ENCODE measurements at regions not wholly inside any gene's neighbourhood (a gene's known extent, or its start where the extent isn't known, plus 50 kb on each side); places are given as distances from the start of the nearest gene placed in this dataset.

DNA sequence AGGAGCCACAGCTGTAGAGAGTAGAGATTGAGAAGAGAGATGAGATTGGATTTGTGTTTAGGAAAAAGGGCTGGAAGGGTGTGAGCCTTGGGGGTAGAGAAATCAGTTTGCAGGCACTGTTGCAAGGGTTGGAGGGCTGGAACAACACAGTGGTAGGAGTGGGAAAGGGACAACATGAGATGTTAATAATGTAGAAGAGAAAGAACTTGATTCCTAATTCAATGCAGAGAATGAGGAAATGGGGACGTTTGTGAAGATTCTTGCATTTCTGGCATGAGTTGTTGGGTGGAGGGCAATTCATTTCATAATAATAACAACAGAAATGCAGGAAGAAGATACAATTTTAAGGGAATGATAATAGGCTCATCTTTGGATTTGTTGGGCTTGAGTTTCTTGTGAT is 141.4 kb upstream of the TBX18 start:
- 0% methylated on average over 1 of the region's 1 CpG for WGBS (ENCODE audit: insufficient coverage, low coverage, missing lambda C conversion rate)
- H3K36me3 ChIP-seq (ENCODE audit: control insufficient read depth, insufficient read depth, low read length), result no peaks in the 10 kb centered on the region
- FAIRE-seq (no peak), DNase-seq (ENCODE audit: extremely low read depth in 1 of 4, low spot score in 3 of 4) (no peak), ATAC-seq (no peak)
- H3K4me1 ChIP-seq (replicated peaks in 1 of 2; ENCODE audit: control insufficient read depth in 2 of 2, insufficient read depth in 2 of 2, low read length in 2 of 2), result no peaks in the 10 kb centered on the region
- H4K20me1 ChIP-seq (replicated peaks; ENCODE audit: control insufficient read depth, insufficient read depth, low read length), result no peaks in the 10 kb centered on the region
- H3K27me3 ChIP-seq (ENCODE audit: control insufficient read depth in 2 of 2, insufficient read depth in 2 of 2, low read length in 2 of 2), result no peaks in the 10 kb centered on the region
- no peaks in the 10 kb centered on the region for H3K9me1 ChIP-seq (ENCODE audit: control insufficient read depth, insufficient read depth, low read length)
- TF ChIP-seq HMG20A (CRISPR knock-in tag; conservative IDR thresholded peaks at IDR 0.05) (no peak), TCF7L2 (IDR thresholded peaks at IDR 0.05; ENCODE audit: low read depth, low read length) (no peak), DACH1 (IDR thresholded peaks at IDR 0.05; ENCODE audit: partially characterized antibody) (no peak), COPS2 (conservative IDR thresholded peaks at IDR 0.05) (no peak), BRD4 (IDR thresholded peaks at IDR 0.05) (no peak), FOXP1 (CRISPR knock-in tag; IDR thresholded peaks at IDR 0.05) (no peak), ZNF23 (CRISPR knock-in tag; IDR thresholded peaks at IDR 0.05) (no peak), RBM22 (IDR thresholded peaks at IDR 0.05; ENCODE audit: low read depth, low read length, poor library complexity, severe bottlenecking) (no peak), ZNF830 (CRISPR knock-in tag; IDR thresholded peaks at IDR 0.05) (no peak), POLR3A (IDR thresholded peaks at IDR 0.05; ENCODE audit: borderline replicate concordance, extremely low read depth, insufficient read depth, insufficient read length) (no peak), ZNF133 (CRISPR knock-in tag; IDR thresholded peaks at IDR 0.05) (no peak)
- TF ChIP-seq, protein P1, sequence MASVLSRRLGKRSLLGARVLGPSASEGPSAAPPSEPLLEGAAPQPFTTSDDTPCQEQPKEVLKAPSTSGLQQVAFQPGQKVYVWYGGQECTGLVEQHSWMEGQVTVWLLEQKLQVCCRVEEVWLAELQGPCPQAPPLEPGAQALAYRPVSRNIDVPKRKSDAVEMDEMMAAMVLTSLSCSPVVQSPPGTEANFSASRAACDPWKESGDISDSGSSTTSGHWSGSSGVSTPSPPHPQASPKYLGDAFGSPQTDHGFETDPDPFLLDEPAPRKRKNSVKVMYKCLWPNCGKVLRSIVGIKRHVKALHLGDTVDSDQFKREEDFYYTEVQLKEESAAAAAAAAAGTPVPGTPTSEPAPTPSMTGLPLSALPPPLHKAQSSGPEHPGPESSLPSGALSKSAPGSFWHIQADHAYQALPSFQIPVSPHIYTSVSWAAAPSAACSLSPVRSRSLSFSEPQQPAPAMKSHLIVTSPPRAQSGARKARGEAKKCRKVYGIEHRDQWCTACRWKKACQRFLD (CRISPR knock-in tag; IDR thresholded peaks at IDR 0.05), result no peak
- TF ChIP-seq, protein P2, sequence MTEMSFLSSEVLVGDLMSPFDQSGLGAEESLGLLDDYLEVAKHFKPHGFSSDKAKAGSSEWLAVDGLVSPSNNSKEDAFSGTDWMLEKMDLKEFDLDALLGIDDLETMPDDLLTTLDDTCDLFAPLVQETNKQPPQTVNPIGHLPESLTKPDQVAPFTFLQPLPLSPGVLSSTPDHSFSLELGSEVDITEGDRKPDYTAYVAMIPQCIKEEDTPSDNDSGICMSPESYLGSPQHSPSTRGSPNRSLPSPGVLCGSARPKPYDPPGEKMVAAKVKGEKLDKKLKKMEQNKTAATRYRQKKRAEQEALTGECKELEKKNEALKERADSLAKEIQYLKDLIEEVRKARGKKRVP (CRISPR knock-in tag; IDR thresholded peaks at IDR 0.05), result no peak
- TF ChIP-seq, protein P3, sequence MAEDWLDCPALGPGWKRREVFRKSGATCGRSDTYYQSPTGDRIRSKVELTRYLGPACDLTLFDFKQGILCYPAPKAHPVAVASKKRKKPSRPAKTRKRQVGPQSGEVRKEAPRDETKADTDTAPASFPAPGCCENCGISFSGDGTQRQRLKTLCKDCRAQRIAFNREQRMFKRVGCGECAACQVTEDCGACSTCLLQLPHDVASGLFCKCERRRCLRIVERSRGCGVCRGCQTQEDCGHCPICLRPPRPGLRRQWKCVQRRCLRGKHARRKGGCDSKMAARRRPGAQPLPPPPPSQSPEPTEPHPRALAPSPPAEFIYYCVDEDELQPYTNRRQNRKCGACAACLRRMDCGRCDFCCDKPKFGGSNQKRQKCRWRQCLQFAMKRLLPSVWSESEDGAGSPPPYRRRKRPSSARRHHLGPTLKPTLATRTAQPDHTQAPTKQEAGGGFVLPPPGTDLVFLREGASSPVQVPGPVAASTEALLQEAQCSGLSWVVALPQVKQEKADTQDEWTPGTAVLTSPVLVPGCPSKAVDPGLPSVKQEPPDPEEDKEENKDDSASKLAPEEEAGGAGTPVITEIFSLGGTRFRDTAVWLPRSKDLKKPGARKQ (CRISPR knock-in tag; IDR thresholded peaks at IDR 0.05), result no peak
- TF ChIP-seq, protein P4, sequence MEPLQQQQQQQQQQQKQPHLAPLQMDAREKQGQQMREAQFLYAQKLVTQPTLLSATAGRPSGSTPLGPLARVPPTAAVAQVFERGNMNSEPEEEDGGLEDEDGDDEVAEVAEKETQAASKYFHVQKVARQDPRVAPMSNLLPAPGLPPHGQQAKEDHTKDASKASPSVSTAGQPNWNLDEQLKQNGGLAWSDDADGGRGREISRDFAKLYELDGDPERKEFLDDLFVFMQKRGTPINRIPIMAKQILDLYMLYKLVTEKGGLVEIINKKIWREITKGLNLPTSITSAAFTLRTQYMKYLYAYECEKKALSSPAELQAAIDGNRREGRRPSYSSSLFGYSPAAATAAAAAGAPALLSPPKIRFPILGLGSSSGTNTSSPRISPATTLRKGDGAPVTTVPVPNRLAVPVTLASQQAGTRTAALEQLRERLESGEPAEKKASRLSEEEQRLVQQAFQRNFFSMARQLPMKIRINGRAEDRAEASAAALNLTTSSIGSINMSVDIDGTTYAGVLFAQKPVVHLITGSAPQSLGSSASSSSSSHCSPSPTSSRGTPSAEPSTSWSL (CRISPR knock-in tag; IDR thresholded peaks at IDR 0.05; ENCODE audit: borderline replicate concordance), result no peak
- H3K9ac ChIP-seq (ENCODE audit: insufficient read depth in 1 of 2, low read depth in 2 of 2, low read length in 2 of 2), result no peak overlapping the region
- no peak overlapping the region for H3K4me3 ChIP-seq
- ChIA-PET POLR2A (no interaction called here), CTCF (ENCODE audit: low intra/inter-chr PET ratio) (no interaction called here)
- H2AFZ ChIP-seq (ENCODE audit: low read depth, low read length), result no peak overlapping the region
- in situ Hi-C loops (cut with MboI) (no loop called here), intact Hi-C loops (cut with micrococcal nuclease) (no loop called here)
- BruUV-seq (replicated peaks), result no TSS peak
- H3K9me3 ChIP-seq (replicated peaks; ENCODE audit: control insufficient read depth, insufficient read depth, low read depth, low read length), result no peaks in the 10 kb centered on the region
- H3K4me2 ChIP-seq (ENCODE audit: insufficient read depth, low read length), result no peak overlapping the region
- H3K27ac ChIP-seq (ENCODE audit: extremely low read depth, low read depth, low read length), result no peak overlapping the region
- no peaks in the 10 kb centered on the region for H3K79me2 ChIP-seq (ENCODE audit: control insufficient read depth, insufficient read depth, low read length)

Data from K562 (cell line).